Astrocyte of the spinal cord (primary cell): ENCODE measurements at regions not wholly inside any gene's neighbourhood (a gene's known extent, or its start where the extent isn't known, plus 50 kb on each side); places are given as distances from the start of the nearest gene placed in this dataset.

Experiments
- DNase-seq: peaks from one replicate; pipeline ENCODE4 v3.0.0; 2011; ENCODE audit warnings: low read depth, low spot score
- H3K4me3 ChIP-seq: 2 replicates; pipeline ENCODE4 v1.5.1; 2011; ENCODE audit warnings: low read depth, mild to moderate bottlenecking, low read length, moderate library complexity
- in situ Hi-C: cut with HindIII; loops from 2 replicates; pipeline ENCODE4 v1.10.0; 2017; ENCODE audit warnings: low sequenced_read_pairs
- TF ChIP-seq, protein P1 (sequence below): IDR thresholded peaks from 2 replicates; pipeline ENCODE4 v1.5.1; 2012; ENCODE audit warnings: low read depth, mild to moderate bottlenecking, low read length, inconsistent platforms

- H3K4me3 ChIP-seq, result no peak overlapping the region
- DNase-seq, result no peak
- TF ChIP-seq, protein P1, sequence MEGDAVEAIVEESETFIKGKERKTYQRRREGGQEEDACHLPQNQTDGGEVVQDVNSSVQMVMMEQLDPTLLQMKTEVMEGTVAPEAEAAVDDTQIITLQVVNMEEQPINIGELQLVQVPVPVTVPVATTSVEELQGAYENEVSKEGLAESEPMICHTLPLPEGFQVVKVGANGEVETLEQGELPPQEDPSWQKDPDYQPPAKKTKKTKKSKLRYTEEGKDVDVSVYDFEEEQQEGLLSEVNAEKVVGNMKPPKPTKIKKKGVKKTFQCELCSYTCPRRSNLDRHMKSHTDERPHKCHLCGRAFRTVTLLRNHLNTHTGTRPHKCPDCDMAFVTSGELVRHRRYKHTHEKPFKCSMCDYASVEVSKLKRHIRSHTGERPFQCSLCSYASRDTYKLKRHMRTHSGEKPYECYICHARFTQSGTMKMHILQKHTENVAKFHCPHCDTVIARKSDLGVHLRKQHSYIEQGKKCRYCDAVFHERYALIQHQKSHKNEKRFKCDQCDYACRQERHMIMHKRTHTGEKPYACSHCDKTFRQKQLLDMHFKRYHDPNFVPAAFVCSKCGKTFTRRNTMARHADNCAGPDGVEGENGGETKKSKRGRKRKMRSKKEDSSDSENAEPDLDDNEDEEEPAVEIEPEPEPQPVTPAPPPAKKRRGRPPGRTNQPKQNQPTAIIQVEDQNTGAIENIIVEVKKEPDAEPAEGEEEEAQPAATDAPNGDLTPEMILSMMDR, result no peak
- in situ Hi-C loops, result no loop called here
Observed at GRCh38 chr7:116443646-116444045, 55.9 kb upstream of the CAV2 start.

DNA sequence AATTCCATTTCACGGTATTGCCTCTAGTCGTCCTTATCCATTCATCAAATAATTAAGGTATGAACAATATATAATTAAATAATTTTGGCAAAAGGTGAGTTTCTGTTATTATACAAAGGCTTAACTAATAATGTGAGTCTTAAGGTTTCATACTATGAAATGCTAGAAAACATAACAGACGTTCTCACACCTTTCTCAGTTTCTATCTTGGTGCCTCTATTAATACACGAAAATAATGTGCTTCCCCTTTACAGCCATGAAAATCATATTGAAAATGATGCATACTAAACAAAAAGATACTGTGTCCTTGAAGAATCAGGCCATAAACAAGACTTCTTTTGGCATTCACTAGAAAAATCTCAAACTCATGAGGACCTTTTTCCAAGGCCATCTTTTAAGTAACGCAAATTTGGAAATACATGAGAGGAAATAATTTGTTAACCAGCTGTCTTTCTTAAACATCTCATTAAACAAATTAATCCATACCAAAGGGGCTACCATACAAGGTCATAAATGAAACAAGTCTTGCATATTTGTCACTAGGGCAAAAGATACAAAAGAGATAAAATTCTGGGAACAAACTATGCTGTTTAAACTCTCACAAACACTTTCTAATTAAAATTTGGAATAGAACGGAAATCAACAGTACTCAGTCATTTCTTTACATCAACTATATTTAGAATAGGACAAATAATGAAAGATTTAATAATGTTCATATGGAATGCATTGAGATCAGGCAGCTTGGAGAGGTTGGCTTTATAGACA, 53.9 kb upstream of the CAV2 start:
- TF ChIP-seq, protein P1, result no peak
- H3K4me3 ChIP-seq, result no peak overlapping the region
- no peak for DNase-seq
- in situ Hi-C loops, result no loop called here

GRCh38 chr7:116446212-116446855, 53.2 kb upstream of the CAV2 start:
- DNase-seq, result no peak
- in situ Hi-C loops, result no loop called here
- no peak overlapping the region for H3K4me3 ChIP-seq
- TF ChIP-seq, protein P1, result no peak

GRCh38 chr7:116447436-116447835, 52.1 kb upstream of the CAV2 start:
- no peak for DNase-seq
- TF ChIP-seq, protein P1, result no peak
- no peak overlapping the region for H3K4me3 ChIP-seq
- in situ Hi-C loops, result no loop called here

DNA sequence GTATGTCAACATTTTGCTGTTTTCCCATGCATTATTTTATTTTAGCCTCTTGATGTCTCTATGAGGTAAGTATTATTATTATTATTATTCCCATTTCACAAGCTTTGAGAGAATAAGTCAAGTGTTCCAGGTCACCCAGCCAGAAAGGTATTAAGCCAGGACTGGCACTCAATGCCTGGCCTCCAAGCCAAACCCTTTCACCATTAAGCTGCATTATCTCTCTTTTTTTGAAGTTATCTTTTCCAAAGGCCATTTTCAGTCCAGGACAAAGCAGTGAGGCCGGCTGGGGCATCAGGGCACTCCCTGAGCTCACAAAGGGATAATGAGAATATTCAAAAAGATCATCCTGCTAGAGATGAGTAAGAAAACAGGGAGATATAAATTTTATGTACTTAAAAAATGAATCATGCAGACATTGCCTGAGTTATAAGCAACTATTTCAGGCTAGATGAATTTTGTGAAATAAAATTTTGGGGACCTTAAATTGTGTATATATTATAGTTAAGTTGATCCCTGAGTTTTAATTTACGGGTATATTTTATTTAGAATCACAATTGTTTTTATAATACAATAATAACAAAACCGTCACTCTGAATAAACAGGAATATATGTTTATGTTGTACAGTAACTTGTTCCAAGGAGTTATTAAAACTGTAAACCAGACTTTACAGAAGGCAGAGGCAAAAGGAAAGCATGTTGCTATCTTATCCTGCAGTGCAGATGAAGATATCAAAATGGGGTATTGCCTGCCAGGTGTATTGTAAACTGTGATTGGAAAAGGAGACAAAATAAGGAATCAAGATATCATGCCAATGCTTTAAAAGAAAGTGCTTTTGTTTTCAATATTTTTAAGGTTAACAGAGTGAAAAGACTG, 51.3 kb upstream of the CAV2 start:
- in situ Hi-C loops, result no loop called here

DNA sequence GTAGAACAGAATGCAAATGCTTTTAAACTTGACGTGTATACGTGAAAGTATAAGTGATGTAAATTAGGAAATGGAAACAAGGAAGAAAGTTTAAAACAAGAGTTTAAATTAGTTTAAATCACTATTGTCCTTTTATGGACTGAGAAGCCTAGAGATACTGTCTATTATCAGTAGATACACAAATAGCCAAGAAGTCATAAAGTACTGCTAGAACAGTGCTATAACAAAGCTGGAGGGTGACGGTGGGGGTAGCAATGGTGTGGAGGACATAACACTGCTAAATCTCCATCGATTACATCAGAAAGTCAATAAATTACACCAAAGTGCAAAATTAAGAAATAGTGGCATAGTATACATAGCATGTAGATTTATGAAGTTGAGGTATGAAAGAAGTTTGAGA, 50.1 kb upstream of the CAV2 start:
- in situ Hi-C loops, result no loop called here
- no peak overlapping the region for H3K4me3 ChIP-seq
- DNase-seq, result no peak
- TF ChIP-seq, protein P1, result no peak

More for the DNA sequence above, 51.3 kb upstream of the CAV2 start:
- no peak overlapping the region for H3K4me3 ChIP-seq
- no peak for DNase-seq
- TF ChIP-seq, protein P1, result no peak
